ENCODE measurements at regions not wholly inside any gene's neighbourhood (a gene's known extent, or its start where the extent isn't known, plus 50 kb on each side); places are given as distances from the start of the nearest gene placed in this dataset.

- no peak for TF ChIP-seq CTCF (IDR thresholded peaks at IDR 0.05)
- no peak for TF ChIP-seq EP300 (IDR thresholded peaks at IDR 0.05)
Measured at GRCh38 chr2:53505826-53506225, 261.8 kb upstream of the CHAC2 start.

Measured in suprapubic skin (tissue), 3 donors.